ENCODE measurements at regions not wholly inside any gene's neighbourhood (a gene's known extent, or its start where the extent isn't known, plus 50 kb on each side); places are given as distances from the start of the nearest gene placed in this dataset.

GRCh38 chr2:129055824-129056223, 737.2 kb upstream of the HS6ST1 start:
- no peak for TF ChIP-seq CTCF (IDR thresholded peaks at IDR 0.05; ENCODE audit: low read depth, low read length)
- TF ChIP-seq EZH2phosphoT487 (IDR thresholded peaks at IDR 0.05; ENCODE audit: low read depth) = no peak
